Uterus (tissue), 2 donors: ENCODE measurements at regions not wholly inside any gene's neighbourhood (a gene's known extent, or its start where the extent isn't known, plus 50 kb on each side); places are given as distances from the start of the nearest gene placed in this dataset.

ENCODE experiments used
- CTCF ChIP-seq, 4 experiments: fragments of 200-600 bp in 2 of 4; fragments of 450-650 bp in 2 of 4; sonication (generic) in 2 of 4; IDR thresholded peaks; one replicate each; pipeline ENCODE4 v1.5.1; 2016 to 2019; ENCODE audit warnings: antibody characterized with exemption in 4 of 4, mild to moderate bottlenecking in 2 of 4, moderate library complexity in 1 of 4
- POLR2A ChIP-seq, 2 donors: fragments of 450-650 bp; IDR thresholded peaks; one replicate each; pipeline ENCODE4 v1.6.1; 2016; ENCODE audit warnings: antibody characterized with exemption in 2 of 2, mild to moderate bottlenecking in 1 of 2, moderate library complexity in 1 of 2

GRCh38 chr4:171626554-171626953 is 186.7 kb upstream of the GALNTL6 start:
- TF ChIP-seq CTCF (IDR thresholded peaks at IDR 0.05) (no peak), POLR2A (IDR thresholded peaks at IDR 0.05) (no peak)
